Right renal cortex interstitium (tissue), 3 donors: ENCODE measurements at regions not wholly inside any gene's neighbourhood (a gene's known extent, or its start where the extent isn't known, plus 50 kb on each side); places are given as distances from the start of the nearest gene placed in this dataset.
"Not testable (repeated sequence)": the region's sequence is repeated elsewhere in the genome, so short reads cannot be mapped to it uniquely, and the experiment has no call there.

Source experiments
- DNase-seq, 3 donors: peaks; one replicate each; pipeline ENCODE4 v3.0.0-alpha.2; 2013; ENCODE audit warnings: low read depth in 3 of 3, low spot score in 2 of 3

GRCh38 chr2:173463846-173464245 lies 109.2 kb downstream of the CDCA7 start:
- no peak for DNase-seq

- DNase-seq = no peak
These were observed 113.1 kb downstream of the CDCA7 start for GRCh38 chr2:173467751-173468150.

GRCh38 chr2:173468266-173468793 lies 113.7 kb downstream of the CDCA7 start:
- no peak for DNase-seq

- no peak for DNase-seq
These were observed 117.4 kb downstream of the CDCA7 start for GRCh38 chr2:173472112-173472511.

- DNase-seq = no peak
These were observed 128.5 kb downstream of the CDCA7 start for GRCh38 chr2:173483137-173483536.

- DNase-seq = no peak
These were observed 134.2 kb downstream of the CDCA7 start for GRCh38 chr2:173488861-173489260.

- no peak for DNase-seq
These were observed 136.7 kb downstream of the CDCA7 start for GRCh38 chr2:173491418-173491817.

GRCh38 chr2:173493874-173494273 lies 139.2 kb downstream of the CDCA7 start:
- DNase-seq = no peak

- DNase-seq = no peak
These were observed 142.1 kb downstream of the CDCA7 start for GRCh38 chr2:173496746-173497145.

GRCh38 chr2:173500953-173501352 lies 146.3 kb downstream of the CDCA7 start:
- no peak for DNase-seq

GRCh38 chr2:173502296-173502695 lies 147.6 kb downstream of the CDCA7 start:
- no peak for DNase-seq

GRCh38 chr2:173511357-173511756 lies 156.7 kb downstream of the CDCA7 start:
- DNase-seq = no peak

- no peak for DNase-seq
These were observed 157.3 kb downstream of the CDCA7 start for GRCh38 chr2:173511942-173512341.

GRCh38 chr2:173513107-173513727 lies 158.5 kb downstream of the CDCA7 start:
- DNase-seq = no peak

GRCh38 chr2:173520918-173521317 lies 166.2 kb downstream of the CDCA7 start:
- no peak for DNase-seq

- DNase-seq = no peak
These were observed 166.9 kb downstream of the CDCA7 start for GRCh38 chr2:173521450-173522192.

- DNase-seq = no peak
These were observed 168.8 kb downstream of the CDCA7 start for GRCh38 chr2:173523497-173523896.

- no peak for DNase-seq
These were observed 169.7 kb downstream of the CDCA7 start for GRCh38 chr2:173524256-173524955.

GRCh38 chr2:173532732-173533531 lies 178.3 kb downstream of the CDCA7 start:
- not testable (repeated sequence) for DNase-seq

GRCh38 chr2:173537694-173538093 lies 183.0 kb downstream of the CDCA7 start:
- no peak for DNase-seq

- no peak for DNase-seq
These were observed 184.9 kb downstream of the CDCA7 start for GRCh38 chr2:173539615-173540014.
